Neural cell (in vitro differentiated cells): ENCODE measurements at regions not wholly inside any gene's neighbourhood (a gene's known extent, or its start where the extent isn't known, plus 50 kb on each side); places are given as distances from the start of the nearest gene placed in this dataset.

ENCODE experiments used
- CTCF ChIP-seq: fragments of 450-650 bp; IDR thresholded peaks from 2 replicates; pipeline ENCODE4 v1.5.1; 2014; ENCODE audit warnings: antibody characterized with exemption, mild to moderate bottlenecking, moderate library complexity; ENCODE audit not compliant: poor library complexity, severe bottlenecking
- EP300 ChIP-seq: fragments of 450-650 bp; conservative IDR thresholded peaks from 2 replicates; pipeline ENCODE4 v1.6.1; 2014; ENCODE audit warnings: antibody characterized with exemption, mild to moderate bottlenecking, moderate library complexity; ENCODE audit not compliant: poor library complexity, severe bottlenecking
- EZH2 ChIP-seq: fragments of 200-600, 300-800 bp; shearing (Covaris generic), sonication (generic); IDR thresholded peaks from 2 replicates; pipeline ENCODE4 v1.6.1; 2014; ENCODE audit warnings: antibody characterized with exemption, low read length, borderline replicate concordance, mild to moderate bottlenecking; ENCODE audit not compliant: insufficient read depth, poor library complexity, severe bottlenecking
- MXI1 ChIP-seq: fragments of 450-650 bp; conservative IDR thresholded peaks from 2 replicates; pipeline ENCODE4 v1.6.1; 2014; ENCODE audit warnings: antibody characterized with exemption, mild to moderate bottlenecking; ENCODE audit not compliant: poor library complexity, severe bottlenecking
- POLR2AphosphoS5 ChIP-seq: IDR thresholded peaks from 2 replicates; pipeline ENCODE4 v1.6.1; 2012

GRCh38 chr3:174784206-174784934, 74.8 kb upstream of the NAALADL2 start:
- no peak for TF ChIP-seq EP300
- no peak for TF ChIP-seq EZH2
- TF ChIP-seq CTCF, result no peak
- no peak for TF ChIP-seq POLR2AphosphoS5
- TF ChIP-seq MXI1, result no peak
